Right lobe of liver (tissue), 6 donors: ENCODE measurements at regions not wholly inside any gene's neighbourhood (a gene's known extent, or its start where the extent isn't known, plus 50 kb on each side); places are given as distances from the start of the nearest gene placed in this dataset.

Source experiments
- ATAC-seq, 4 donors: fragments of 200-7000 bp; cut with Tn5 transposase; one replicate each; pipeline ENCODE4 v1.9.1; 2020; ENCODE audit warnings: mild to moderate bottlenecking in 4 of 4, moderate library complexity in 4 of 4
- DNase-seq, 3 donors: peaks; one replicate each; pipeline ENCODE4 v3.0.0-alpha.2; 2020
- H3K27ac ChIP-seq, 3 donors: fragments of 200-600 bp; one replicate each; pipeline ENCODE4 v1.8.0; 2022
- H3K27me3 ChIP-seq, 2 donors: fragments of 200-600 bp; one replicate each; pipeline ENCODE4 v1.8.0; 2022
- H3K36me3 ChIP-seq, 4 donors: fragments of 200-600 bp; sonication (generic) in 1 of 4; one replicate each; pipeline versions ENCODE4 v1.5.1 to v1.8.0; 2017 to 2022; ENCODE audit warnings: control low read depth in 1 of 4
- H3K4me1 ChIP-seq, 4 donors: fragments of 200-600 bp; sonication (generic) in 1 of 4; one replicate each; pipeline versions ENCODE4 v1.5.1 to v1.8.0; 2017 to 2022; ENCODE audit warnings: control low read depth in 1 of 4
- H3K4me3 ChIP-seq, 3 donors: fragments of 200-600 bp; one replicate each; pipeline ENCODE4 v1.8.0; 2022
- H3K9me3 ChIP-seq, 4 donors: fragments of 200-600 bp; sonication (generic) in 1 of 4; one replicate each; pipeline versions ENCODE4 v1.5.1 to v1.8.0; 2017 to 2022; ENCODE audit warnings: control low read depth in 1 of 4
- CTCF ChIP-seq, 4 donors: fragments of 200-600 bp in 3 of 4; fragments of 450-650 bp in 1 of 4; IDR thresholded peaks; one replicate each; pipeline versions ENCODE4 v1.5.1 to v1.8.0; 2016 to 2022; ENCODE audit warnings: antibody characterized with exemption in 4 of 4, mild to moderate bottlenecking in 2 of 4
- POLR2A ChIP-seq: fragments of 450-650 bp; IDR thresholded peaks from one replicate; pipeline ENCODE4 v1.6.1; 2017; ENCODE audit warnings: antibody characterized with exemption, mild to moderate bottlenecking
- WGBS: methylation state at CpG from one replicate; pipeline ENCODE4 v1.1.6; 2018; ENCODE audit warnings: low coverage, low lambda C conversion rate; ENCODE audit not compliant: insufficient coverage; ENCODE audit errors: missing lambda C conversion rate; 5-methylcytosine and 5-hydroxymethylcytosine counted together
- intact Hi-C, 2 donors: fragments of 100-400 bp; cut with DNase I; formaldehyde crosslinking; loops; one replicate each; pipeline versions ENCODE4 v1.11.2 to v1.14.1; 2022
- donor health status: DM: no; HTN: yes; CAD: no.
- donor health status: DM: no; HTN: no; CAD: no.
- donor health status: DM: no; HTN: no; CAD: no.
- donor health status: DM: no; HTN: yes; CAD: no.
- donor health status: DM: no; HTN: yes; CAD: no.

GRCh38 chr5:118687100-118687499, 301.2 kb downstream of the DTWD2 start:
- ATAC-seq, result no peak
- H3K27me3 ChIP-seq, result no peaks in the 10 kb centered on the region

DNA sequence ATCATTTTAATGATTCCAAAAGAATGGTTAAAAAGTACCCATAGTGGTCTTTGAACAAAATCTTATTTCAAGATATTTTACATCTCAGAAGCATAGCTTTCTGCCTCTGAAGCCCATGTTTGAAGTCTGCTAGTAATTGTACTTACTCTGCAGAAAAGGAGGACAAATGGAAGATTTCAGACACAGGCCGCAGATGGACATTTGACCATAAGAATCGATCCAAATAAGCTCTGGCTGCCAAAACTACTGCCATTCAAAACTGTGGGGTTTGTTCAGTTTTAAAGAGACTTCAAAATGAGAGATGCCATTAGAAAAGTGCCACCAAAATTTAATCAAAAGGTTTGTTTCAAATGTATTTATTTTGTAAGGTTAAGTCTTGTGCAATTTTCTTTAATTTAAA, 306.7 kb downstream of the DTWD2 start:
- no peak overlapping the region for H3K4me3 ChIP-seq
- TF ChIP-seq CTCF (IDR thresholded peaks at IDR 0.05), result no peak
- no peak for TF ChIP-seq POLR2A
- WGBS, result 46% methylated on average over 2 of the region's 2 CpGs
- intact Hi-C loops, result no loop called here
- no peaks in the 10 kb centered on the region for H3K9me3 ChIP-seq
- ATAC-seq, result peak; percentile 47 to 93 (median 65)
- no peaks in the 10 kb centered on the region for H3K4me1 ChIP-seq
- no peak overlapping the region for H3K27ac ChIP-seq
- H3K27me3 ChIP-seq, result no peaks in the 10 kb centered on the region
- no peaks in the 10 kb centered on the region for H3K36me3 ChIP-seq
- DNase-seq, result peak in 1 of 3 donors; percentile 56

More at GRCh38 chr5:118687100-118687499, 301.2 kb downstream of the DTWD2 start:
- no peak for DNase-seq
- Histone ChIP-seq H3K9me3 (no peaks in the 10 kb centered on the region), H3K4me1 (no peaks in the 10 kb centered on the region), H3K36me3 (no peaks in the 10 kb centered on the region), H3K4me3 (no peak overlapping the region), H3K27ac (no peak overlapping the region)
- WGBS, result 86% methylated on average over 1 of the region's 1 CpG
- no peak for TF ChIP-seq POLR2A
- no peak for TF ChIP-seq CTCF (IDR thresholded peaks at IDR 0.05)
- intact Hi-C loops, result no loop called here

DNA sequence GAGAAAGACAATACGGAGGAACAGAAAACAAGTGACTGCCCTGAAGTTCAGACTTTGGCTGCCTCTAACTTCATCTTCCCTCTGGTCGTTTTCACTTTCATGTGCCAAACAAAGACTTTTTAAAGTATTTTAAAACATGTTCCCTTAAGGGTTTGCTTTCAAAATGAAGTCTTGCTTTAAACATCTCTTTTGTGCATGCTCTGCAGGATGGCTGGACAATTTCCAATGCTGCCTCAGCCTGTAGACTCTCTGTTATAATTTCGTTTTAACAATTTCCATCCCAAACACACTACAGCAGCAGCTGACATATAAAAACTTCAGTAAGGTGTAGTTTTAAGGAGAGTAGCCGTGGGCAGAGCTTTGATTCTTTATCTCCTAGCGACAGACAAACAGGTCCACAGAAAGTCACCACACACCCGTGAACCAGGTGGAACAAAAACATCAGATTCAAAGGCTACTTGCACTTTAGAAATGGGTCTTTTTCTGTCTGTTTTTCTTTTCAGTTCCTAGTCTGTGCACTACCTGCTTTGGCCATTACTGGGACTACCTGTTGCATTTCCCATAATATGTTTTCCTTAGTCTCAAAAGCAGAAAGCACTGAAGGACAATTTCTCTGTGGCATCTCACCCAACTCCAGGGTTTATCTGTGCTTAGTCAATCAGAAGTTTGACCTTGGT, 308.9 kb downstream of the DTWD2 start:
- TF ChIP-seq POLR2A, result no peak
- TF ChIP-seq CTCF (IDR thresholded peaks at IDR 0.05), result no peak
- Histone ChIP-seq H3K27me3 (no peaks in the 10 kb centered on the region), H3K9me3 (no peaks in the 10 kb centered on the region), H3K27ac (no peak overlapping the region), H3K4me3 (no peak overlapping the region), H3K36me3 (no peaks in the 10 kb centered on the region), H3K4me1 (peaks cover 0 to 6% (median 0%) of the 10 kb centered on the region in 4 donors)
- ATAC-seq (no peak), DNase-seq (no peak)
- WGBS, result 41% methylated on average over 6 of the region's 6 CpGs
- intact Hi-C loops, result no loop called here

DNA sequence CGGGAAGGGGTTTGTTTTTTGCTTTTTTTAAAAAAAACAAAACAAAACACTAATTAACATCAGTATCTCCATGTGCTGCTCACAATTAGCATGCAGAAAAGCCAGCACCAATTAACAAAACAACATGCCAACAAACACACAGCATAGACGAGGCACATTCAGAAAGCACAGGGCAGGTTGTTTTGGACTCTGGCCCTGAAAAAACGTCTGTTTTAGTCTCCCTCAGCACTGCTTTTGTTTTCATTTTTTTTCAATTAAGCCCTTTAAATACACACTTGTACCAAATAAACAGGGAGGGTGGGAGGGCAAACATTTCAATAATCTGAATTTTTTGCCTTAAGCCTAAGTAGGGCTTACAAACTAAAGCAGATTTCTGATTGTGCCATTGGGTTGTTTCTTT, 309.6 kb downstream of the DTWD2 start:
- intact Hi-C loops, result no loop called here

More for the DNA sequence above, 309.6 kb downstream of the DTWD2 start:
- Histone ChIP-seq H3K27me3 (no peaks in the 10 kb centered on the region), H3K36me3 (no peaks in the 10 kb centered on the region), H3K4me1 (peaks cover 0 to 6% (median 0%) of the 10 kb centered on the region in 4 donors), H3K9me3 (no peaks in the 10 kb centered on the region), H3K4me3 (no peak overlapping the region), H3K27ac (no peak overlapping the region)
- no peak for DNase-seq
- WGBS, result 39% methylated on average over 3 of the region's 3 CpGs
- TF ChIP-seq CTCF (IDR thresholded peaks at IDR 0.05) (no peak), POLR2A (no peak)
- ATAC-seq, result no peak
